ENCODE measurements at regions not wholly inside any gene's neighbourhood (a gene's known extent, or its start where the extent isn't known, plus 50 kb on each side); places are given as distances from the start of the nearest gene placed in this dataset.

- ChIA-PET POLR2A (ENCODE audit: low non-redundant PET) (no interaction called here), CTCF (interaction anchor here (0.6 to 5.0 kb wide), 7 partner anchors 9 to 385 kb away, joined by 3 to 23 read pairs (median 14); no protein-coding TSS in a partner anchor)
- no peak overlapping the region for H3K27ac ChIP-seq
Measured at GRCh38 chr10:123581656-123582055, 84.5 kb upstream of the GPR26 start.

GRCh38 chr10:123582084-123582989, 83.8 kb upstream of the GPR26 start:
- peak; percentile 80 for DNase-seq (ENCODE audit: low spot score)
- peak; percentile 87 for TF ChIP-seq CTCF (conservative IDR thresholded peaks at IDR 0.05; ENCODE audit: low read depth)
- ChIA-PET POLR2A (ENCODE audit: low non-redundant PET) (no interaction called here), CTCF (interaction anchor here (0.5 to 5.0 kb wide), 22 partner anchors 10 to 895 kb away, joined by 3 to 23 read pairs (median 3); partner anchors contain the start of gene CHST15)
- H3K27ac ChIP-seq: no peak overlapping the region

More at GRCh38 chr10:123581656-123582055, 84.5 kb upstream of the GPR26 start:
- TF ChIP-seq CTCF (conservative IDR thresholded peaks at IDR 0.05; ENCODE audit: low read depth): no peak
- DNase-seq (ENCODE audit: low spot score): no peak

- peak; percentile 60 for TF ChIP-seq CTCF (conservative IDR thresholded peaks at IDR 0.05; ENCODE audit: low read depth)
- no peak overlapping the region for H3K27ac ChIP-seq
- ChIA-PET POLR2A (ENCODE audit: low non-redundant PET) (no interaction called here), CTCF (interaction anchor here (0.5 to 5.0 kb wide), 10 partner anchors 41 to 1036 kb away, joined by 3 to 23 read pairs (median 4); no protein-coding TSS in a partner anchor)
- DNase-seq (ENCODE audit: low spot score): peak; percentile 63
Measured at GRCh38 chr10:123583639-123584418, 82.3 kb upstream of the GPR26 start.

- no peak for DNase-seq (ENCODE audit: low spot score)
- CTCF ChIA-PET: interaction anchor here (0.6 to 5.0 kb wide), 4 partner anchors 73 to 802 kb away, joined by 3 to 23 read pairs (median 4); no protein-coding TSS in a partner anchor
- TF ChIP-seq CTCF (conservative IDR thresholded peaks at IDR 0.05; ENCODE audit: low read depth): no peak
Measured at GRCh38 chr10:123584419-123584775, 81.8 kb upstream of the GPR26 start.

DNA sequence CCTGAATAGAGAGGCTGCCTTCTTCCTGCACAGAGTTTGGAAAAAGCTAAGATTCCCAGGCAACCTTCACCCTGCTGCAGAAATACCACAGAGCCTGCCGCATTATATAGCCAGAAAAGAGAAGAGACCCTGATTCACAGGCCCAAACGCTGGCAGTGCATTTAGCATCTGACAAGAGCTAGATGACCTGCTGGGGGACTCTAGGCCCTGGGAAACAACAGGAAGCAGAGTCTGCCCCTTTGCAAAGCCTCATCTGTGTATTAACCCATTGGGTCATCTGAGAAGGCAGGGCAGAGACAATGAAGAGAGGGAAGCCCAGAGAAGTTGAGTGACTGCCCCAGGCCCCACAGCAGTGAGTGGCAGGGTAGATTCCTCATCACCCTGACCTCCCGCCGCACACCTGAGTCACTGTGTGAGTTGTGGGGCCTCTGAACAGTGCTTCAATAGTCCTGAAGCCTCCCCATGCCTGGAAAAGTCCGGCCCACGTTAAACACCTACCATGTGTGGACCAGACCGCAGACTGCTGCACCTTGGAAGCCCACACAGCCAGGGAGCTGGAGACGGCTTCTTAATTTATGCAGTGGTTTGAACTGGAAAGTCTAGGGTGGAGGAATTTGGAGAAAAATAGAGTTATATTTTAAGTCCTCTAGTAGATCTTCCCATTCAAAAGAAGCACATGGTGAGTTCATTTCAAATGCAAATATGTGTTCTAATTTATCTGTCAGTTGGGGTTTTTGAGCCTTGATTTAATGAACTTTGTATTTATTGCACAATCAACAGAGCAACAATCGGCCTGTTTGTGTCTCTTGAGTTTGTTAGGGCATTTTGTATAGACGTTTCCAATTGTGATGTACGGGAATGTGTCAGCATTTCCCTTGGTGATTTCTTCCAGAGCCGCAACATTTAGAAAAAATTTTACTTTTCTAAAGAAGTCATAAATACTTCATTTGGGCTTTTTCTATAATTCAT, 80.4 kb upstream of the GPR26 start:
- ChIA-PET CTCF (interaction anchor here (0.6 to 0.7 kb wide), 2 partner anchors 378 to 919 kb away, joined by 3 to 4 read pairs; no protein-coding TSS in a partner anchor), POLR2A (ENCODE audit: low non-redundant PET) (no interaction called here)
- no peak for TF ChIP-seq CTCF (conservative IDR thresholded peaks at IDR 0.05; ENCODE audit: low read depth)
- no peak overlapping the region for H3K27ac ChIP-seq
- no peak for DNase-seq (ENCODE audit: low spot score)

More at GRCh38 chr10:123584419-123584775, 81.8 kb upstream of the GPR26 start:
- H3K27ac ChIP-seq: no peak overlapping the region
- POLR2A ChIA-PET (ENCODE audit: low non-redundant PET): no interaction called here
